Vagina (tissue), 2 donors: ENCODE measurements at regions not wholly inside any gene's neighbourhood (a gene's known extent, or its start where the extent isn't known, plus 50 kb on each side); places are given as distances from the start of the nearest gene placed in this dataset.
"Not testable (repeated sequence)": the region's sequence is repeated elsewhere in the genome, so short reads cannot be mapped to it uniquely, and the experiment has no call there.

ENCODE experiments used
- DNase-seq, 2 donors: peaks; one replicate each; pipeline ENCODE4 v3.0.0-alpha.2; 2017; ENCODE audit errors: extremely low spot score in 2 of 2
- H3K27ac ChIP-seq: fragments of 200-600 bp; sonication (generic); one replicate; pipeline ENCODE4 v1.5.1; 2019
- H3K27me3 ChIP-seq: fragments of 200-600 bp; sonication (generic); one replicate; pipeline ENCODE4 v1.5.1; 2019
- H3K36me3 ChIP-seq, 2 donors: fragments of 200-600 bp; sonication (generic); one replicate each; pipeline ENCODE4 v1.5.1; 2017 to 2019
- H3K4me1 ChIP-seq: fragments of 200-600 bp; sonication (generic); one replicate; pipeline ENCODE4 v1.5.1; 2019
- H3K4me3 ChIP-seq, 2 donors: fragments of 200-600 bp; sonication (generic); 1 replicate in 1 of 2; 2 replicates in 1 of 2; pipeline ENCODE4 v1.5.1; 2016 to 2019
- H3K9me3 ChIP-seq: fragments of 200-600 bp; sonication (generic); one replicate; pipeline ENCODE4 v1.5.1; 2019
- CTCF ChIP-seq, 3 experiments: fragments of 450-650 bp in 2 of 3; fragments of 200-600 bp in 1 of 3; sonication (generic) in 1 of 3; IDR thresholded peaks; one replicate each; pipeline ENCODE4 v1.5.1; 2017 to 2019; ENCODE audit warnings: antibody characterized with exemption in 3 of 3, mild to moderate bottlenecking in 2 of 3, moderate library complexity in 2 of 3
- POLR2A ChIP-seq, 2 donors: fragments of 450-650 bp; IDR thresholded peaks; one replicate each; pipeline ENCODE4 v1.6.1; 2017; ENCODE audit warnings: antibody characterized with exemption in 2 of 2, mild to moderate bottlenecking in 2 of 2, moderate library complexity in 2 of 2
- POLR2AphosphoS5 ChIP-seq, 2 donors: sonication (generic); formaldehyde crosslinking; IDR thresholded peaks; one replicate each; pipeline ENCODE4 v1.9.0; 2017; ENCODE audit warnings: antibody characterized with exemption in 2 of 2, mild to moderate bottlenecking in 2 of 2, low read depth in 1 of 2; ENCODE audit not compliant: insufficient read depth in 1 of 2
- intact Hi-C: fragments of 100-400 bp; cut with DNase I; formaldehyde crosslinking; loops from one replicate; pipeline ENCODE4 v1.15.1; 2023

DNA sequence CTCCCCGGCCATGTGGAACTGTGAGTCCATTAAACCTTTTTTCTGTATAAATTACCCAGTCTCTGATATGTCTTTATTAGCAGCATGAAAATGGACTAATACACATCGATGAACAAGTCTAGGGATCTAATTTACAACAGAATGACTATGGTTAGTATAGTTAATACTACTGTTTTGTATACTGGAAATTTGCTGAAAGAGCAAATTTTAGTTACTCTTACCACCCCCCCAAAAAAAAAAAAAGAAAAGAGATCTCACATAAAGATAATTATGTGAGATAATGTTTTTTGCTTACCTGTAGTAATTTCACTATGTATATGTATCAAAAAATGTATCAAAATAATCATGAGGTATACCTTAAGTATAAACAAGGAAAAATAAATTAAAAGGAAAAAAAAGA is 199.5 kb upstream of the GRM3 start:
- Histone ChIP-seq H3K4me1 (no peaks in the 10 kb centered on the region), H3K27me3 (no peaks in the 10 kb centered on the region), H3K27ac (no peak overlapping the region), H3K9me3 (no peaks in the 10 kb centered on the region), H3K4me3 (no peak overlapping the region), H3K36me3 (no peaks in the 10 kb centered on the region)
- TF ChIP-seq CTCF (IDR thresholded peaks at IDR 0.05) (no peak), POLR2AphosphoS5 (IDR thresholded peaks at IDR 0.05; ENCODE audit: insufficient read depth in 1 of 2, low read depth in 1 of 2) (no peak)
- intact Hi-C loops = no loop called here
- DNase-seq = no peak

DNA sequence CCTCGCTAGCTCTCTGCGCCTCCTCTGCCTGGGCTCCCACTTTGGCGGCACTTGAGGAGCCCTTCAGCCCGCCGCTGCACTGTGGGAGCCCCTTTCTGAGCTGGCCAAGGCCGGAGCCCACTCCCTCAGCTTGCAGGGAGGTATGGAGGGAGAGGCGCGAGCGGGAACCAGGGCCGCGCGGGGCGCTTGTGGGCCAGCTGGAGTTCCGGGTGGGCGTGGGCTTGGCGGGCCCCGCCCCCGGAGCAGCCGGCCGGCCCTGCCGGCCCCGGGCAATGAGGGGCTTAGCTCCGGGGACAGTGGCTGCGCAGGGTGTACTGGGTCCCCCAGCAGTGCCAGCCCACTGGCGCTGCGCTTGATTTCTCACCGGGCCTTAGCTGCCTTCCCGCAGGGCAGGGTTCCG is 203.3 kb upstream of the GRM3 start:
- H3K36me3 ChIP-seq, H3K9me3 ChIP-seq, H3K4me3 ChIP-seq, H3K27me3 ChIP-seq, H3K27ac ChIP-seq, H3K4me1 ChIP-seq, intact Hi-C loops, DNase-seq: not testable (repeated sequence)

GRCh38 chr7:86437951-86438450 is 205.7 kb upstream of the GRM3 start:
- TF ChIP-seq POLR2AphosphoS5 (IDR thresholded peaks at IDR 0.05; ENCODE audit: insufficient read depth in 1 of 2, low read depth in 1 of 2) = no peak
- no peak for TF ChIP-seq CTCF (IDR thresholded peaks at IDR 0.05)
- TF ChIP-seq POLR2A (IDR thresholded peaks at IDR 0.05) = no peak
- Histone ChIP-seq H3K4me3 (no peak overlapping the region), H3K27ac (no peak overlapping the region), H3K4me1 (no peaks in the 10 kb centered on the region), H3K27me3 (no peaks in the 10 kb centered on the region), H3K9me3 (no peaks in the 10 kb centered on the region), H3K36me3 (no peaks in the 10 kb centered on the region)
- intact Hi-C loops = no loop called here
- DNase-seq = no peak

DNA sequence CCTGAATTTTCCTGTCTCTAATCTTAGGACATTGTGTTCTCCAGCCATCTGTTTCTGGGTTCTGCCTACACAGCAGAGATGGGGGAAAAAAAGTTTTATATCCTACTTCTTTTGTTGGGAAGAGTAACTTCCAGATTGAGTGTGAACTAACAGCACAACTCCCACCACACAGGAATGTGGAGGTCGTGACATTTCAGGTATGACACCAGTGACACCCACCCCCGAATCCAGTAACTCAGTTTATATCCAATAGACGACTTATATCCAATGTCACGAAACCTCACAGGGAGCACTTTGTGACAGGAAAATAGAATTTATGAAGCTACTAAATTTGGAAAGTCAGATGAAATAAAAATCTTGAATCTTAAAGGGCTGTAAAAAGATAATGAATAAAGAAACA is 211.9 kb upstream of the GRM3 start:
- Histone ChIP-seq H3K4me1 (no peaks in the 10 kb centered on the region), H3K4me3 (no peak overlapping the region), H3K27me3 (no peaks in the 10 kb centered on the region), H3K36me3 (no peaks in the 10 kb centered on the region), H3K27ac (no peak overlapping the region), H3K9me3 (no peaks in the 10 kb centered on the region)
- intact Hi-C loops = no loop called here
- TF ChIP-seq POLR2A (IDR thresholded peaks at IDR 0.05) (no peak), POLR2AphosphoS5 (IDR thresholded peaks at IDR 0.05; ENCODE audit: insufficient read depth in 1 of 2, low read depth in 1 of 2) (no peak), CTCF (IDR thresholded peaks at IDR 0.05) (no peak)
- DNase-seq = no peak

- no peak for DNase-seq
- H3K9me3 ChIP-seq = no peaks in the 10 kb centered on the region
- intact Hi-C loops = no loop called here
Measured at GRCh38 chr7:86411814-86412213, 231.9 kb upstream of the GRM3 start.

More at GRCh38 chr7:86411814-86412213, 231.9 kb upstream of the GRM3 start:
- no peak overlapping the region for H3K4me3 ChIP-seq
- no peaks in the 10 kb centered on the region for H3K27me3 ChIP-seq
- H3K4me1 ChIP-seq = no peaks in the 10 kb centered on the region
- no peak overlapping the region for H3K27ac ChIP-seq
- TF ChIP-seq POLR2AphosphoS5 (IDR thresholded peaks at IDR 0.05; ENCODE audit: insufficient read depth in 1 of 2, low read depth in 1 of 2) = no peak
- TF ChIP-seq CTCF (IDR thresholded peaks at IDR 0.05) = no peak
- TF ChIP-seq POLR2A (IDR thresholded peaks at IDR 0.05) = no peak
- H3K36me3 ChIP-seq = no peaks in the 10 kb centered on the region
